Natural killer cell (primary cell): ENCODE measurements at regions not wholly inside any gene's neighbourhood (a gene's known extent, or its start where the extent isn't known, plus 50 kb on each side); places are given as distances from the start of the nearest gene placed in this dataset.

Source experiments
- ATAC-seq, 3 donors: fragments of 150-1000 bp in 2 of 3; fragments of 200-7000 bp in 1 of 3; cut with Tn5 transposase; 1 replicate in 1 of 3; 2 replicates in 2 of 3; pipeline ENCODE4 v1.10.0; 2021; ENCODE audit warnings: mild to moderate bottlenecking in 2 of 3, moderate library complexity in 2 of 3
- DNase-seq, 2 donors: peaks; one replicate each; pipeline versions ENCODE4 v3.0.0 to v3.0.0-alpha.2; 2013 to 2021; ENCODE audit warnings: mixed read lengths in 1 of 2
- H3K27ac ChIP-seq: one replicate; pipeline ENCODE4 v1.5.1; 2013; ENCODE audit warnings: mild to moderate bottlenecking, low read length
- H3K27me3 ChIP-seq: one replicate; pipeline ENCODE4 v1.6.1; 2013; ENCODE audit warnings: low read length; ENCODE audit not compliant: control insufficient read depth, insufficient read depth
- H3K36me3 ChIP-seq: one replicate; pipeline ENCODE4 v1.6.1; 2013; ENCODE audit warnings: low read length; ENCODE audit not compliant: control insufficient read depth, insufficient read depth
- H3K4me1 ChIP-seq: one replicate; pipeline ENCODE4 v1.6.1; 2013; ENCODE audit warnings: low read length; ENCODE audit not compliant: control insufficient read depth, insufficient read depth
- H3K4me3 ChIP-seq: one replicate; pipeline ENCODE4 v1.5.1; 2013; ENCODE audit warnings: low read length
- H3K9me3 ChIP-seq: one replicate; pipeline ENCODE4 v1.6.1; 2013; ENCODE audit warnings: low read length; ENCODE audit not compliant: control insufficient read depth, insufficient read depth
- H3K27ac Mint-ChIP-seq, 2 donors: one replicate each; pipeline ENCODE4 v1.8.0; 2022; ENCODE audit warnings: mild to moderate bottlenecking in 2 of 2, mixed read lengths in 2 of 2, moderate library complexity in 1 of 2
- H3K27me3 Mint-ChIP-seq, 2 donors: one replicate each; pipeline ENCODE4 v1.8.0; 2022; ENCODE audit warnings: low read depth in 2 of 2, mixed read lengths in 2 of 2
- H3K36me3 Mint-ChIP-seq: one replicate; pipeline ENCODE4 v1.8.0; 2022; ENCODE audit warnings: mixed read lengths
- H3K4me1 Mint-ChIP-seq, 2 donors: one replicate each; pipeline ENCODE4 v1.8.0; 2022; ENCODE audit warnings: mixed read lengths in 2 of 2
- H3K4me3 Mint-ChIP-seq: one replicate; pipeline ENCODE4 v1.8.0; 2022; ENCODE audit warnings: mild to moderate bottlenecking, moderate library complexity, mixed read lengths
- H3K9me3 Mint-ChIP-seq, 2 donors: one replicate each; pipeline ENCODE4 v1.8.0; 2022; ENCODE audit warnings: mixed read lengths in 2 of 2
- CTCF ChIP-seq: fragments of 200-600 bp; IDR thresholded peaks from one replicate; pipeline ENCODE4 v1.8.0; 2022; ENCODE audit warnings: antibody characterized with exemption
- WGBS: methylation state at CpG from one replicate; pipeline ENCODE4 v1.1.7; 2013; ENCODE audit warnings: missing lambda C conversion rate; ENCODE audit not compliant: insufficient coverage; 5-methylcytosine and 5-hydroxymethylcytosine counted together
- intact Hi-C: fragments of 100-400 bp; cut with micrococcal nuclease; formaldehyde crosslinking; loops from one replicate; pipeline ENCODE4 v1.14.2; 2022

DNA sequence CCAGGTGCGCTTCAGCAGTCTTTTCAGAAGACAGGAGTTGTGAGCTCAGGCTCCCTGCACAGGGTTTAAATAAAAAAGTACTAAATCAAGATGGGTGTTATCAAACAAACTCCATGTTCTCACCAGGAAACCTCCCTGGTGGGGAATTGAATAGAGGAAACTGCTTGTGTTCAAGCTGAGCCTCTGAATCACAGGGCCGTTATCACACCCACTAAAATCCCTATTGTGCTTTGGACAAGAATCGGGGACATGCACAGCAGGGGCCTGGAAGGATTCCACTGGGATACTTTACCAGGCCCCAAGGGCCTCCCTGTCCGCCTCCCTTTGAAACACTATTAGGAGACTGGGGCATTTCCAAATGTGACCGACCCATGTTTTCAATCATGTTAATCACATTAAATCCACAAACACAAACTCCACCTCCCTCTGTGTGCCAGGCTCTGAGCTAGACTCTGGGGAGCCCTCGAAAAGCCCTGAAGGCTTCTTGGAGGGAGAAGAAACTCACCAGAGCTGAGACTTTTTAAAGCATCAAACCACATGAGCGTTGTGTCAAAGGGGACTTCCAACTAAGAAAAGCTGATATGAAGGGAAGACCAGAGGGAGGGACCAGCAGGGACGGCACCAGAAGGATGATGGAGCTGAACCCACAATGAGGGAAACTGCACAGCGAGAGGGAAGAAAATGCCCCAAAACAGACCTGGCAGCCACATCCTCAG lies 458.7 kb upstream of the ID2 start:
- Histone ChIP-seq H3K9me3 (no peaks in the 10 kb centered on the region), H3K27me3 (no peaks in the 10 kb centered on the region), H3K27ac (no peak overlapping the region), H3K36me3 (peaks cover 4% of the 10 kb centered on the region), H3K4me3 (no peak overlapping the region), H3K4me1 (no peaks in the 10 kb centered on the region)
- Mint-ChIP-seq H3K9me3 (no peaks in the 10 kb centered on the region), H3K4me1 (peaks cover 17 to 24% of the 10 kb centered on the region in 2 donors), H3K4me3 (no peak overlapping the region), H3K27ac (peak overlapping the region in 1 of 2 donors; percentile 14), H3K36me3 (peaks cover 14% of the 10 kb centered on the region), H3K27me3 (no peaks in the 10 kb centered on the region)
- 89% methylated on average over 9 of the region's 9 CpGs for whole genome bisulfite sequencing
- intact Hi-C loops, result no loop called here
- ATAC-seq, result no peak
- no peak for TF ChIP-seq CTCF
- DNase-seq, result no peak

GRCh38 chr2:8223695-8224346 lies 458.0 kb upstream of the ID2 start:
- Histone ChIP-seq H3K27me3 (no peaks in the 10 kb centered on the region), H3K36me3 (peaks cover 4% of the 10 kb centered on the region), H3K27ac (no peak overlapping the region), H3K4me1 (no peaks in the 10 kb centered on the region), H3K9me3 (no peaks in the 10 kb centered on the region), H3K4me3 (no peak overlapping the region)
- Mint-ChIP-seq H3K4me1 (peaks cover 11 to 18% of the 10 kb centered on the region in 2 donors), H3K9me3 (no peaks in the 10 kb centered on the region), H3K27ac (no peak overlapping the region), H3K27me3 (no peaks in the 10 kb centered on the region), H3K4me3 (no peak overlapping the region), H3K36me3 (peaks cover 14% of the 10 kb centered on the region)
- DNase-seq (no peak), ATAC-seq (no peak)
- TF ChIP-seq CTCF, result no peak
- 92% methylated on average over 18 of the region's 18 CpGs for WGBS
- intact Hi-C loops, result no loop called here

GRCh38 chr2:8224347-8225190 lies 457.3 kb upstream of the ID2 start:
- no peaks in the 10 kb centered on the region for H3K9me3 Mint-ChIP-seq
- peaks cover 4% of the 10 kb centered on the region for H3K36me3 ChIP-seq
- DNase-seq, result no peak
- no peak overlapping the region for H3K4me3 ChIP-seq
- H3K9me3 ChIP-seq, result no peaks in the 10 kb centered on the region
- H3K27ac Mint-ChIP-seq, result no peak overlapping the region
- peaks cover 14% of the 10 kb centered on the region for H3K36me3 Mint-ChIP-seq
- H3K27ac ChIP-seq, result no peak overlapping the region
- TF ChIP-seq CTCF, result no peak
- H3K4me1 ChIP-seq, result peaks cover 3% of the 10 kb centered on the region
- H3K27me3 ChIP-seq, result no peaks in the 10 kb centered on the region
- no peaks in the 10 kb centered on the region for H3K27me3 Mint-ChIP-seq
- no peak for ATAC-seq
- WGBS, result 94% methylated on average over 16 of the region's 16 CpGs
- no peak overlapping the region for H3K4me3 Mint-ChIP-seq
- intact Hi-C loops, result no loop called here
- H3K4me1 Mint-ChIP-seq, result peaks cover 10 to 17% of the 10 kb centered on the region in 2 donors
